HG03103 (cell line): ENCODE measurements at regions not wholly inside any gene's neighbourhood (a gene's known extent, or its start where the extent isn't known, plus 50 kb on each side); places are given as distances from the start of the nearest gene placed in this dataset.

Experiments used
- ATAC-seq: cut with Tn5 transposase; IDR thresholded peaks from one replicate; pipeline ENCODE4 v1.9.1; 2021; ENCODE audit warnings: low read depth; ENCODE audit not compliant: unreplicated experiment

DNA sequence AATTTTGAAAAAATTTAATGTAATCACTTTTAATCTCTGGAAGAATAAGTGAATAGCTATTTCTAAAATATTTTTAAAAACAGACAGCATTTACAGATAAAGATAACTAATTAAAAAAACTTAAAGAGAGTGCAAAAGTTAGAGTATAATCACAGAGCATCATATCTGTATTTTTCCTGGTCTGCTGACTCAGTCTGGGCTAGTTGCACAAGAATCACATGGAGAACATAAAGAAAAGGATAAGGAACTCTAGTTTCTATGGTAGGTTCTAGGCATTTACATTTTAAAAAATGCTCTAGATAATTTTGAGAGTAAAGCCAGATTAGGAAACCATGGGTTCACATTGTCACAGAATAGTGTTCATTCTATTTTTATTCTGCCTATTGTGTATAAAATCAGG, 347.4 kb downstream of the PSAT1 start:
- no peak for ATAC-seq

DNA sequence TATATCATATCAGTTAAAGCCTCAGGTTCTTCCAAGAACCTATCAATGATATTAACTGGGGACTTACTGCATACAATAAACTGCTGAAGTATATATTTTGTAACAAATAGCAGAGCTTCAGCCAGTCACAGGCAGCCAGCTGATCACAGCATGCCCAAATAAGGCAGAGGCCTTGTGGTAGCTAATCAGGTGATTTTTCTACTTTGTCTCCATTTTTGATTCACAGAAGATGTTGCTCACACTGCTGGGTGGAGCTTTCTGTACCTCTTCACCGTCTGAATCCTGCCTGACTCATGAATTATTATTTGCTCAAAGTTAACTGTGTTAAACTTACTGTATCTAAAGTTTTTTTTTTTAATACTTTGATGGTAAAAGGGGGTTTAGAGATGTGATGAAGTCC, 357.4 kb downstream of the PSAT1 start:
- ATAC-seq: no peak

DNA sequence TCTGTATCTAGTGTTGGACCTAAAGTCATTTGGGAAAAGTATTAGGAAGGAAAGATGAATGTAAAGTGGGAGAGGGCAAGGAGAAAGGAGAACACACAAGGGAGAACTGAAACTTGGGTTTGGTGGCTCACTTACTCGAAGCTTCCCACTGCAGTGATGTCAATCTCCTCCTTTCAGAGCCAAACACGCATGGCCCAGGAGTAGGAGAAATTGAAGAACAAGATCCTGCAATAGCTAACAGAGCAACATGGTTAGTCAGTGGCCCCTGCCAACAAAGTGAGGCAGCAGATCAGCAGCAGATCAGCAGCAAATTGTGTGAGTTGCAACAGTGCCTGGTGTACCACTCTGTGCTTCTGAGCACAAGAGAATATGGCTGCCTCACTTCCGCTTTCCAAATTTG, 366.4 kb downstream of the PSAT1 start:
- ATAC-seq: no peak

DNA sequence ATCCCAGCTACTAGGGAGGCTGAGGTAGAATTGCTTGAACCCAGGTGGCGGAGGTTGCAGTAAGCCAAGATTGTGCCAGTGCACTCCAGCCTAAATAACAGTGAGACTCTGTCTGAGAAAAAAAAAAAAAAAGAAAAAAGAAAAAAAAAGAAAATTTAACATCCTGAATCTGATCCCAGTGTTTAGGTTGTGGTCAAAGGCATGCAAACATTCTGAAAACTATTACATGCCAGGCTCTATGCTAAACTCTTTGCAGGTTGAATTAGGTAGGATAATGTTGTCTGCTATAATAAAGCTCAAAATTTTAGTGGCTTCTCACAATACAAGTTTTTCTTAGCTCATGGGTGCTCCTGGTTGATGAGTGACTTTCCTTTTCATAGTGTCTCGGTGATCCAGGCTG, 367.4 kb downstream of the PSAT1 start:
- ATAC-seq: no peak

DNA sequence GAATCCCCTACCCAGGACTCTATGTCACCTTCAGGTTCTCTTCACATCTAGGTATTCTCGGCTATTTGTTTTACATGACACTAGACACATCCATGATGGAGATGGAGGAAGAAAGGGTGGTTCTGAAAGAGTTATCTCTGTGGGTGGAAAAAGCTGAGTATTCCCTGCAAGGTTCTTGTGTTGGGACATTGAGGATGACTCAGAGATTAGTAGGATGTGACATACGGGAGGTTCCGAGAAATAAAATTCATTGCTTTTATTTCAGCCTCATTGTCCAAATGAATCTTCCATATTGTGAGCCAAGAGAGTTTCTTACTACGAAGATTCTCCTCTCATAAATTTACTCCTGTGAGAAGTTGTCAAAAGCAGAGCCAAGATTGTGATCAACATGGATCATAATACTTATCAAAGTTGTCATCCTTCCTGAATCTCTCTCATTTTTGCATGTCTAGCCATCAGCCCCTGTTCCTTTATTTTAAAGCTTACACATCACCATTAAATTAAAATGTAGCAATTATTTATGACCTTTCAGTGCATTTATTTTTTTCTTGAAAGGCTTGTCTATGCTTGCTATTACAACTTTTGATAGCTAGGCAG, 370.0 kb downstream of the PSAT1 start:
- ATAC-seq: no peak

DNA sequence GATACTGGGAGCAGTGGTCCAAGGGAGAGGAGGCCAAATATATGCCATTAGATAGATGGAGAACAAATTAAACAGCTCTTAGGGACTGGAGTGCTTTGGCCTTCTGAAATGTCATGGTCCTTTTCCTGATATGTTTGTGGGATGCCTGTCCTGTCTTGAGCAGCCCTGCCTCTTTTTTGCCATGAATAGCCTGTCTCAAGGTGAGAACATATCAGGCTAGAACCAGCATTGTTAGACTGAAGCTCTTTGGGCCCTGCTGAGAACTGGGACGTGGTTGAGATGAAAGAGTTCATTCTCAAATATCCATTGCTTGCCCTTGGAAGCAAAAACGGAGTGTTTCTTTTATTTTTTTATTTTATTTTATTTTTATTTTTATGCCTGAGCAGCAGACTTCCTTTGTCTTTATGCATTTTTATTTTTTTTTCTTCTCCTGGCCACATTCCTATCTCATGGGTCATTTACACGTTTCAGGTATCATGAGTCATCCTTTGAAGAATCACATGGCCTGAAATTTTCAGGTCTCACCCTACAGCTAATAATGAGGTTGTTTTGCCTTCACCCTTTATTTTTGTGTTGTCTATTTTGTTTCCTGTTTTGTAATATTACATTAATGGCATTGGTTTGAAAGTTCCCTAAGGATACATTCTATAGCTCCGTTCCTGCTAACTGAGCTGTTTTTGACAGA, 371.4 kb downstream of the PSAT1 start:
- no peak for ATAC-seq

DNA sequence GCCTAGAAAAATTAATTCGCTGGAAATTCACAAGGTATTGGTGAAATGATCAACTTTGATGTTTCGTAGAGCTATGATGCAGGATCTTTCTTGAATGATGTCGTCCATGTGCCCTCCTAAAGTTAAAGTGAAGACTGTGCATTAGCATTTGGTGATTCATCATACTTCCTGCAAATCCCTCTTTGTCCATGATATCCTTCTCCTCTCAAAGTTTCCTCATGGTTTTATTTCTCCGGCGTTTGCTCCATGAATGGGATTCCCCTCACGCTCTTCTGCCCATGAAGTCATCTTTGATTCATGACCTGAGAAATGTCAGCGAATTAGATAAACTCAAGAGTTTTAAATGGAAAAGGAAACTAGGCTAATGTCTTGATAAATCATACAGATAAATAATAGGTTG, 372.7 kb downstream of the PSAT1 start:
- ATAC-seq: no peak

DNA sequence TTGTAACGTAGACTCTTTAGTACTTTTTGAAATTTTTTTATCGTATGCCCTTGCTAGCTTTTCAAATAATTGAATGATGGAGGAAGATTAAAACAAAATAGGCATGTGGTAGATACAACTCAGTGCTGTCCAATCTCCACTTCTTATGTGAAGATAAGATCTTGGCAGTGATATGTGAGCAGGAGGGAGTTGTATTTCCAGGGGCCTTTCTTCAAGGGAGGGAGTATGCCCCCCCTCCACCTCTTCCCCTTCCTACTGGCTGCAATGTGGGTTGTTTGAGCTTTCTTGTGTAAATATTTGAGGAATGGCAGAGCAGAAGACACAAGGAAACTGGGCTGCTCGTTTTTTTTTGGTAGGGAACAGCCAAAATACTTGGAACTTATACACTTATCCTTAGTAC, 374.9 kb downstream of the PSAT1 start:
- no peak for ATAC-seq

DNA sequence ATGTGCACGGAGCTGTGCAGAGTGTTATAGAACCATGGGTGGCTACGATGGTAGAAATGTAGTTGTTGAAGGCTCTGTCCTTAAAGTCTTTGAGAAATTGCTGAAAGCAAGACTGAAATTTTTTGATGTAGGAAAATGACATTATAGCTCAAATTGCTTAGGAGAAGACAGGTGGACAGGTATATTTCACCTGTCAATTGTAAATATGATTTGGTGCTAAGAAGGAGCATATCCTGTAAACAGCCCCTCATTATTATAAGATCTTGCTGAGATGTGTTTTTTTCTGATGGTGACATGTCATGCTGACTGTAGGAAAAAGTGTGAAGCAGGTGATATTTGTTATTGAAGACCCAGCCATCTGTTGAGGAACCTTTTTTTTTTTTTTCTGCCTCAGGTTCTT, 377.9 kb downstream of the PSAT1 start:
- ATAC-seq: no peak

DNA sequence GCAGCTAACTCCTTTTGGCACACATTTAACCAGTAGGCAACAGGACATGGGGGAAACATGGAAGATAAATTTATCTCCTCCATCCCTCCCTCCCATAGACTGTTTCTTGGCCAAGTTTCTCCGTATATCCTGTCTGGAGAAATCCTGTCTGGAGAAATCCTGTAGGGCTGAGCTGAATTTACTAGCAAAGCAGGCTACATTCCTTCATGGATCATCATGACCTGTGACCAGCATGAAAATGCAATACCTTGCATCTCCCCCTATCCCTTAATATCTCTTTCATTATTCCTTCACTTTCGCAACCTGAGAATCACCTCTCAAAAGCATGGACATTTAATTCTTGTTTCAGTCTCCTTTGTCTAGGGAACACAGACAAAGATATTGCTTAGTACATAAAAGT, 379.1 kb downstream of the PSAT1 start:
- ATAC-seq: no peak

DNA sequence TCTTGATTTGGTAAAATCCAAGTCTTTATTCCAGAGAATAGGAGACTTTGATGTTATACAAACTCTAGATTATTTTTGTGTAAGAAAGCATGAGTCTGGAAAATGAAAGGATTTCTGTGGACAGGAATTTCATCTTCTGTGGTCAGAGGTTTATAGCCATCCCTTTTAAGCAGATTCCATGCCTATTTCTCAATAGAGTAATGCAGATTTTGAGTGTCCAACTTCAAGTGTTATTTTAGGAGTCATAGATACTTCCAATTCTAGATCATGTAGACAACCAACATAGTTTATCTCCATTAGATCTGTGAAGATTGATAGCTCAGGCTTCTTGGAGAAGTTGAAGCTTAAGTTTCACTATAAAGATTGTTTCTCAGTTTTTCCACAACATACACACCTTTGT, 379.7 kb downstream of the PSAT1 start:
- ATAC-seq: no peak

DNA sequence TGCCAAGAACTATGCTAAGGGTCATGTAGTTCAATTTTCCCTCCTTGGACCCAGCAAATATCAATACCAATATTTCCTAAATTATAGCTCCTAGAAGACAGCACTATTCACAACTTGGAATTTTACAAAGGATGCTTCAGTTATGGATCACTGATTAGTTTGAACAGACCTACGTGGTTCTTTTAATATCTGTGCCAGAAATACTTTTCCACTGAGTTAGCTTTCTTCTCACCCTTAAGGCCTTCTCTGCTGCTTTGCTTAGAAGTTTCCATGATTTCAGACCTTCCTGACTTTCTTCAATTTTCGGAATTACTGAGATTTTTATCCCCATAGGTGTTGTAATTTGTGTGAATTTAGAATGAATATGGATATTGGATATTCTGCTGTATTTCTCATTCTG, 380.4 kb downstream of the PSAT1 start:
- ATAC-seq: no peak

DNA sequence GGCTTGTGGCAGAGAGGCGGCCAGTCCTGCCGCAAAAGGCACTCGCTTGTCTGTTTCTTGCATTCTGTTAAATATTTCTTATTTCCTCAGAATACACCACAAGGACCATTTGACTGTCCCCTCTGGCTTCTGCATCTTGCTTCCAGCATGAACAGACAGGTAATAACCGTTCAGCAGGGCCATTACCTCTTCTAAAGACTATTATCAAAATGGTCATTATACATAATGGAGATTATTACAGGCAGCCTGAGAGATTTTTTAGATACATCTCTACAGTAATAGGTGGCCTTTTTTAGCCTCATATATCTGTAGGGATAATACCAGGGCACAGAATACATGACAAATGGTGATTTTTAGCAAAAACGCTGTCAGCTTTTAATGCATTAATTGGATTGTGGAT, 382.0 kb downstream of the PSAT1 start:
- no peak for ATAC-seq

DNA sequence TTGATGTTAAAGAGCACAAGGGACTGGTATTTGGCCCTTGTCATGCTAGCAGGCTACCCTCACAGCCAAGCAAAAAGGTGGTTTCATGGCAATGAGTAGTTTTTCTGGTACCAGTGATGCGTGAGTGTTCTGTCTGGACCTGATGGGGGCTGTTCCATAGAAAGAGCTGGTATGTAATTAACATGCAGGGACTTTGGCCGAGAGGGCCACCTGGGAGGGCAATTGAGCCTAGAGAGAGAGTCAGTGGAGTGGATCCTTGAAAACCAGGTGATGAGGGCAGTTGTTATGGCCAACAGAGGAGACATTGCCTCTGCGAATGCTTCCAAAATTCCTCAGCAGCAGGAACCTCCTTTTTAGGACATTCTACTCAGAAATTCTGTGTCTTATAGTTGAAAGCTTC, 383.3 kb downstream of the PSAT1 start:
- ATAC-seq: no peak

DNA sequence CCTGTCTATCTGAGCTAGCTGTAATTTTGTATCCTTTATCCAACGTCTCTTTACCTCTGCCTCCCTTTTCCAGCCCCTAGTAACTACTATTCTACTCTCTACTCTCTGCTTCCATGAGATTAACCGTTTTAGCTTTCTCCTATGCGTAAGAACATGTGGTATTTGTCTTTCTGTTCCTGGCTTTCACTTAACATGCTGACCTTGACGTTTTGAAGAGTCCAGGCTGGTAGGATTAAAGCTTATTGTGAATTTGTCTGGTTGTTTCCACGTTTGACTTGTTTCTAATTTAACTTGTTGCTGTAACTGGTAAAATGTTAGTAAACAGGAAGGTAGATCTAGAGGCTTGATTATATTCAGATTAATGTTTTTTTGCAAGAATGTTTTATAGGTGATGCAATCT, 385.3 kb downstream of the PSAT1 start:
- no peak for ATAC-seq

DNA sequence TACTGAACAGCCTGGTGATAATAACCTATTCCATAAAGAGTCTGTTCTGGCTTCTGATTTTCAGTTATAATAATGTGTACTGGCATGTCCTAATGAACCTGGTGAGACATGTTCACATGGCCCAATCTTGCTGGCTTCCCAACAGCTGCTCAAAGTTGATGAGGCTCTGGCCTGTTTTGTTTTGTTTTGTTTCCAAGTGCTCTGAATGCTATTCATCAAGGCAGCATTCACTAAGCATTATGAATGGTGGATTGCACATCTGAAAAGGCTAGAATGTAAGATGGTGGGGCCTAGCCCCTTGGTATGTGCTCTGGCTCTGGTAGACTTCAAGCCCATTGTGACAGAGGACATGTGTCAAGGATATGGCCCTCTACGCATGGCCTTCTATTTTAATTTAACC, 388.5 kb downstream of the PSAT1 start:
- ATAC-seq: no peak

DNA sequence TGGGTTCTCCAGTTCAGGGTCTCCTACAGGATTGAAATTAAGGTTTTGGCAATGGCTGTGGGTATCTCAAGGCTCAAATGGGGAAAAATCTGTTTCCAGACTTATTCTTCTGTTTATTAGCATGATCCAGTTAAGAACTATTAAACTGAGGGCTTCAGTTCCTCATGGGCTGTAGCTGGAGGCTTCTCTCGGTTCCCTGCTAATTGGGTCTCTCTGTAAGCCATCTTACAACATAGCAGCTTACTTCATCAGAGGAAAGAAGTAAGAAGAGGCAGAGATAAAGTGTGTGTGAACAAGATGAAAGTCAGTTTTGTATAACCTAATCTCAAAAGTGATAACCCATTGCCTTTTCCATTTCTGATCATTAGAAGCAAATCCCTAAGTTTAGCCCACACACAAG, 391.9 kb downstream of the PSAT1 start:
- no peak for ATAC-seq

DNA sequence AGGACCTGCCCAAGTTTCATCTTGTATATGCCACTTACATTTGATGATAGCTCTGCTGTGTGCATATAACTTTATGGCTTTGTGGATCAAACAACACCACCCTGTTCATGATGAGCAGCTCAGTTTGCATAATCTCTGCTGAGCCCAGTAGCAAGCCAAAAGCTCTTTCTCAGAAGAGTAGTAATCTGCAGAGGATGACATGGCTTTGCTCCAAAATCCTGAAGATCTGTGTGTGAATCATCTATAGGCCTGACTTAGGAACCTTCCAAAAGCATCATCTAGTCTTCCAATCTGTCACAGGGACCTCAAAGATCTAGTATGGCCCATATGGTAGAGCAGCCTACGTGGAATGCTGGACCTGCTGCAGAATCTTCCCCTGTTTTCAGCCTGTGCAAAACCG, 394.6 kb downstream of the PSAT1 start:
- no peak for ATAC-seq

DNA sequence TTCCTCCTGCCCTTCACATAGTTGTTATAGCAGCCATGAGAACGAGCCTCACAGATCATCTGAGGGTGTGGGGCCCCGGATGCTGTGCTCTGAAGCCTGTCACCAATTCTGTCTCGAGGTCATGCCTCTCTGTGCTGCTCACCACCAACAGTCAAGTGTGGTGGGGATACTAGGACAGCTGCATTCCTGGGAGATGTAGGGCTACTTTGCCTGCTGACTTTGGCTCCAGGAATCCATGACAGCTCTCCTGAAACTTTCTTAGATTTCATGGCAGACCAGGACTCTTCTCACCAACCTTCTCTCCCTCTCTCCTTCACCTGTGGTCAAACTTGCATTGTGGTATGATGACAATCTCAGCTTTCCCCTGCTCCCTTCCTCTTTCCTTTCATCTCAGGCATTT, 395.9 kb downstream of the PSAT1 start:
- no peak for ATAC-seq

DNA sequence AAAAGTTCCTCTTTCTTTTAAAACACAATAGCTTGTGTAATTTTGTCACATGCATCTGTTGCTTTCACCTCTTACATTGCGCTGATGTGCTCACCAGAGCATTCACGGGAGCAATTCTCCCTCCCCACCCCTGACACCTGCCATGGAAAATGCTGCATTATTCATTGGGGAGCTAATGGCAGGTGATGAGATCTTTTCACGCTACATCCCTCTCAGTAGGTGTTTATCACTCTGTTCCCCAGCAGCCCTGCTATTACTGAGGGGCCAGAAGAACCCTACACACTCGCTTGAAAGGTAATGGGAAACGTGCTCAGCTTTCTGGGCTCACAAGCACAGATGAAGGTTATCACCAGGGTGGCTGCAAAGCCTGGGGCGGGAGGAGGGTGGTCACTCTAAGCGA, 398.0 kb downstream of the PSAT1 start:
- no peak for ATAC-seq

DNA sequence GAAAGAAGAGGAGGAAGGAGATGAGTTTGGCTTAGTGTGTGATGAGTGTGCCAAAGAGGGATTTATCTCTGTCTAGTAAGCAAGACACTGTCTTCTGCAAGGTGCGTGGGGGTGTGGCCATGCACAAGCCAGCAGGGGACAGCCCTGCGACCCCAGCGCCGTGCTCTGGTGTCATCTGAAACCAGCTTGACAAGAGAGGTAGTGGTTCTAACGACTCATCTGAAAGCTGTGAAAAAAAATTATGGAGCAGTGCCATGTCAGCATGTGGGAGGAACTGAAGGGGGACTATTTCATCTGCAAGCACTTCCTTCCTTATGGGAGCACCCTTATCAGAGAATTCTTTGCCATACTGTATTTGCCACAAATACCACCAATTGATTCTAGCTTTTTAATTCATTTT, 398.6 kb downstream of the PSAT1 start:
- no peak for ATAC-seq

DNA sequence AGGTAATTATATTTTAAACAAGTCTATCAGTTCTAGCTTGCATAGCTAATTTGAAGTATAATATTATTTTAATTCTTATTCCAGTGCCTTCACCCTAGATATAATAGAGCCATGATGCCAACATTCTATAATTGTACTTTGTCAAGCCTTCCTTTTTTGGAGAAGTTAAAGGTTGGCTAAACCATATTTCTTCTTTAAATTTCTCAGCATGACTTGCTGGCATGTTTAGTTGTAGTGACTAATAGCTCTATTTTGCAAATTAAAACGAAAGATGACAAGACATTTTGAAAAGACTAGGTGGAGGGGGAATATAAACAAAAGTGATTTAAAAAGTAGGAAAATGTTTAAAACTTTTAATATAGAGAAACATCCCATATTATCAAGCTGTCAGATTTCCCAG, 400.7 kb downstream of the PSAT1 start:
- ATAC-seq: no peak

DNA sequence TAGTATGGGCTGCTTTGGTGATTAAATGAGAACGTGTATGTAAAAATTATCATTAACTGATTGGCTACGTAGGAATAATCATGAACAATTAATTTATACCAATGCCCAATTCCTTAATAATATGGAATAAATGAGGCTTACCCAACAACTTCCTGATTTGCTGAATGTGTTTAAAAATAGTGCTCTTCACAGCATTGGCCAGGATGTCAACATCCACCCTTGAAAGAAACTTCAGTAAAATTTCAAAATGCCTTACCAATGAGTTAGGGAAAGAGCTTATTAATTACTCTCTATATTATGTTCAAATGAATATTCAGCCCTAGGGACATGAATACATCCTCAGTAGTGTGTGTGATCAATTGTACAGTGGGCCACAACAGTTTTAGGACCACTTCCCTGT, 401.4 kb downstream of the PSAT1 start:
- no peak for ATAC-seq
